GM23338 (cell line): ENCODE measurements at regions not wholly inside any gene's neighbourhood (a gene's known extent, or its start where the extent isn't known, plus 50 kb on each side); places are given as distances from the start of the nearest gene placed in this dataset.

Experiments
- ATAC-seq: fragments of 200-7000 bp; cut with Tn5 transposase; 3 replicates; pipeline ENCODE4 v1.9.1; 2020
- DNase-seq: peaks from one replicate; pipeline ENCODE4 v3.0.0-alpha.2; 2015; ENCODE audit warnings: low spot score
- H2AFZ ChIP-seq: fragments of 200-600 bp; sonication (generic); 2 replicates; pipeline ENCODE4 v1.8.0; 2016; ENCODE audit warnings: antibody characterized with exemption, mild to moderate bottlenecking, moderate library complexity
- H3F3A ChIP-seq: fragments of 200-600 bp; sonication (generic); replicated peaks from 2 replicates; pipeline ENCODE4 v1.8.0; 2017; ENCODE audit warnings: antibody characterized with exemption, mixed run types, low read depth
- H3K27ac ChIP-seq: fragments of 200-600 bp; sonication (generic); 2 replicates; pipeline ENCODE4 v1.6.1; 2016; ENCODE audit warnings: low read depth
- H3K27me3 ChIP-seq: fragments of 200-600 bp; sonication (generic); 2 replicates; pipeline ENCODE4 v1.8.0; 2016; ENCODE audit warnings: mild to moderate bottlenecking, mixed run types, moderate library complexity; ENCODE audit not compliant: insufficient read depth
- H3K36me3 ChIP-seq: fragments of 200-600 bp; sonication (generic); 2 replicates; pipeline ENCODE4 v1.8.0; 2016; ENCODE audit warnings: mild to moderate bottlenecking; ENCODE audit not compliant: insufficient read depth
- H3K4me1 ChIP-seq: fragments of 200-600 bp; sonication (generic); 2 replicates; pipeline ENCODE4 v1.8.0; 2016; ENCODE audit warnings: mild to moderate bottlenecking, moderate library complexity; ENCODE audit not compliant: insufficient read depth
- H3K4me2 ChIP-seq: fragments of 200-600 bp; sonication (generic); 2 replicates; pipeline ENCODE4 v1.7.1; 2017; ENCODE audit warnings: mixed run types
- H3K4me3 ChIP-seq: fragments of 200-600 bp; sonication (generic); 2 replicates; pipeline ENCODE4 v1.6.1; 2016; ENCODE audit warnings: mixed run types
- H3K79me2 ChIP-seq: fragments of 200-600 bp; sonication (generic); replicated peaks from 2 replicates; pipeline ENCODE4 v1.8.0; 2017; ENCODE audit warnings: mild to moderate bottlenecking; ENCODE audit not compliant: insufficient read depth
- H3K9me2 ChIP-seq: fragments of 200-600 bp; sonication (generic); 2 replicates; pipeline ENCODE4 v1.8.0; 2017; ENCODE audit not compliant: insufficient read depth
- H4K20me1 ChIP-seq: fragments of 200-600 bp; sonication (generic); replicated peaks from 2 replicates; pipeline ENCODE4 v1.8.0; 2017; ENCODE audit warnings: mild to moderate bottlenecking; ENCODE audit not compliant: insufficient read depth
- H3K27ac Mint-ChIP-seq: 2 replicates; pipeline ENCODE4 v1.8.0; 2020; ENCODE audit warnings: inconsistent platforms, mild to moderate bottlenecking, moderate library complexity, mixed read lengths
- H3K27me3 Mint-ChIP-seq: 3 replicates; pipeline ENCODE4 v1.8.0; 2022; ENCODE audit warnings: low read depth, mild to moderate bottlenecking, moderate library complexity, mixed read lengths, inconsistent platforms; ENCODE audit not compliant: insufficient read depth, poor library complexity
- H3K36me3 Mint-ChIP-seq: 3 replicates; pipeline ENCODE4 v1.8.0; 2021; ENCODE audit warnings: low read depth, mild to moderate bottlenecking, inconsistent platforms, moderate library complexity, mixed read lengths
- H3K4me1 Mint-ChIP-seq: 3 replicates; pipeline ENCODE4 v1.8.0; 2020; ENCODE audit warnings: mild to moderate bottlenecking, inconsistent platforms, mixed read lengths
- H3K4me3 Mint-ChIP-seq: 3 replicates; pipeline ENCODE4 v1.8.0; 2021; ENCODE audit warnings: moderate library complexity, mild to moderate bottlenecking, inconsistent platforms, mixed read lengths
- H3K9me3 Mint-ChIP-seq: 3 replicates; pipeline ENCODE4 v1.8.0; 2020; ENCODE audit warnings: moderate library complexity, mild to moderate bottlenecking, inconsistent platforms, mixed read lengths
- CREB1 ChIP-seq: fragments of 250-450 bp; sonication (Bioruptor Pico); IDR thresholded peaks from 2 replicates; pipeline ENCODE4 v1.5.0; 2020; ENCODE audit warnings: low read depth, mild to moderate bottlenecking, moderate library complexity
- EZH2 ChIP-seq: fragments of 200-600 bp; sonication (generic); IDR thresholded peaks from one replicate; pipeline ENCODE4 v1.8.0; 2017; ENCODE audit warnings: antibody characterized with exemption, mild to moderate bottlenecking, low read depth; ENCODE audit not compliant: unreplicated experiment
- NANOG ChIP-seq: IDR thresholded peaks from 2 replicates; pipeline ENCODE4 v1.6.1; 2016; ENCODE audit warnings: antibody characterized with exemption, borderline replicate concordance
- ZNF114 ChIP-seq: fragments of 250-450 bp; sonication (Bioruptor Pico); IDR thresholded peaks from 2 replicates; pipeline ENCODE4 v1.5.0; 2020; ENCODE audit warnings: mild to moderate bottlenecking, moderate library complexity
- ZNF331 ChIP-seq: fragments of 250-450 bp; sonication (Bioruptor Pico); IDR thresholded peaks from 2 replicates; pipeline ENCODE4 v1.5.0; 2020; ENCODE audit warnings: low read depth, mild to moderate bottlenecking, moderate library complexity
- TF ChIP-seq, protein P1 (sequence below): IDR thresholded peaks from one replicate; pipeline ENCODE4 v1.6.1; 2018; ENCODE audit warnings: antibody characterized with exemption; ENCODE audit not compliant: unreplicated experiment
- TF ChIP-seq, protein P2 (sequence below): IDR thresholded peaks from 2 replicates; pipeline ENCODE4 v1.6.1; 2016; ENCODE audit warnings: antibody characterized with exemption

DNA sequence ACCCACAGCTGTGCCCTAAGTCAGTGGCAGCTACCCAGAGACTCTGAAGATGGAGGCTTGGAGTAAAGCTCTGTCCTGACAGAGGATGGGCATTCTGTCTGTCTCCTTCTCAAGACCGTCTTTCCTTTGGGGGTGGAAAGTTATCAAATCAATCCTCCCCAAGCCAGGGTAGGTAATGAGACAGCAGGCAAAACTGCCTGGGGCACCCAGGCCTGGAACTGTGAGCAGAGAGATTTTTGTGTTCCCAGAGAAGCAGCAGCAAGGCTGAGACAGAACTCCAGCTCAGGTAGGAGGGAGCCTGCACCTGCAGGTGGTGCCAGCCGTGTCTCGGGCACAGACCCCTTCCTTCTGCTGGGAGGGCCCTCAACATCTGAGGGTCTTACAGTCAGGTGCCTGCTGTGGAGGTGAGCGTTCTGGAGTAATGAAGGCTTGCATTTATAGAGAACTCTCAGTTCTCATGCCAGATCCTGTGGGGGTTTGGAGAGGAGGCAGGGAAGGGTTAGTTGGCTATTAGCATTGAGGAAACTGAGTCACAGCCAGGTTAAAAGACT, 95.6 kb downstream of the RIPK4 start:
- no peak for TF ChIP-seq ZNF331 (CRISPR knock-in tag)
- TF ChIP-seq NANOG = no peak
- TF ChIP-seq CREB1 (CRISPR knock-in tag) = no peak
- TF ChIP-seq, protein P1, sequence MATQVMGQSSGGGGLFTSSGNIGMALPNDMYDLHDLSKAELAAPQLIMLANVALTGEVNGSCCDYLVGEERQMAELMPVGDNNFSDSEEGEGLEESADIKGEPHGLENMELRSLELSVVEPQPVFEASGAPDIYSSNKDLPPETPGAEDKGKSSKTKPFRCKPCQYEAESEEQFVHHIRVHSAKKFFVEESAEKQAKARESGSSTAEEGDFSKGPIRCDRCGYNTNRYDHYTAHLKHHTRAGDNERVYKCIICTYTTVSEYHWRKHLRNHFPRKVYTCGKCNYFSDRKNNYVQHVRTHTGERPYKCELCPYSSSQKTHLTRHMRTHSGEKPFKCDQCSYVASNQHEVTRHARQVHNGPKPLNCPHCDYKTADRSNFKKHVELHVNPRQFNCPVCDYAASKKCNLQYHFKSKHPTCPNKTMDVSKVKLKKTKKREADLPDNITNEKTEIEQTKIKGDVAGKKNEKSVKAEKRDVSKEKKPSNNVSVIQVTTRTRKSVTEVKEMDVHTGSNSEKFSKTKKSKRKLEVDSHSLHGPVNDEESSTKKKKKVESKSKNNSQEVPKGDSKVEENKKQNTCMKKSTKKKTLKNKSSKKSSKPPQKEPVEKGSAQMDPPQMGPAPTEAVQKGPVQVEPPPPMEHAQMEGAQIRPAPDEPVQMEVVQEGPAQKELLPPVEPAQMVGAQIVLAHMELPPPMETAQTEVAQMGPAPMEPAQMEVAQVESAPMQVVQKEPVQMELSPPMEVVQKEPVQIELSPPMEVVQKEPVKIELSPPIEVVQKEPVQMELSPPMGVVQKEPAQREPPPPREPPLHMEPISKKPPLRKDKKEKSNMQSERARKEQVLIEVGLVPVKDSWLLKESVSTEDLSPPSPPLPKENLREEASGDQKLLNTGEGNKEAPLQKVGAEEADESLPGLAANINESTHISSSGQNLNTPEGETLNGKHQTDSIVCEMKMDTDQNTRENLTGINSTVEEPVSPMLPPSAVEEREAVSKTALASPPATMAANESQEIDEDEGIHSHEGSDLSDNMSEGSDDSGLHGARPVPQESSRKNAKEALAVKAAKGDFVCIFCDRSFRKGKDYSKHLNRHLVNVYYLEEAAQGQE = no peak
- TF ChIP-seq, protein P2, sequence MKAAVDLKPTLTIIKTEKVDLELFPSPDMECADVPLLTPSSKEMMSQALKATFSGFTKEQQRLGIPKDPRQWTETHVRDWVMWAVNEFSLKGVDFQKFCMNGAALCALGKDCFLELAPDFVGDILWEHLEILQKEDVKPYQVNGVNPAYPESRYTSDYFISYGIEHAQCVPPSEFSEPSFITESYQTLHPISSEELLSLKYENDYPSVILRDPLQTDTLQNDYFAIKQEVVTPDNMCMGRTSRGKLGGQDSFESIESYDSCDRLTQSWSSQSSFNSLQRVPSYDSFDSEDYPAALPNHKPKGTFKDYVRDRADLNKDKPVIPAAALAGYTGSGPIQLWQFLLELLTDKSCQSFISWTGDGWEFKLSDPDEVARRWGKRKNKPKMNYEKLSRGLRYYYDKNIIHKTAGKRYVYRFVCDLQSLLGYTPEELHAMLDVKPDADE = no peak
- no peak for TF ChIP-seq ZNF114 (CRISPR knock-in tag)
- no peak for TF ChIP-seq EZH2
- H3K4me3 ChIP-seq = no peak overlapping the region
- H3K4me2 ChIP-seq = no peak overlapping the region

DNA sequence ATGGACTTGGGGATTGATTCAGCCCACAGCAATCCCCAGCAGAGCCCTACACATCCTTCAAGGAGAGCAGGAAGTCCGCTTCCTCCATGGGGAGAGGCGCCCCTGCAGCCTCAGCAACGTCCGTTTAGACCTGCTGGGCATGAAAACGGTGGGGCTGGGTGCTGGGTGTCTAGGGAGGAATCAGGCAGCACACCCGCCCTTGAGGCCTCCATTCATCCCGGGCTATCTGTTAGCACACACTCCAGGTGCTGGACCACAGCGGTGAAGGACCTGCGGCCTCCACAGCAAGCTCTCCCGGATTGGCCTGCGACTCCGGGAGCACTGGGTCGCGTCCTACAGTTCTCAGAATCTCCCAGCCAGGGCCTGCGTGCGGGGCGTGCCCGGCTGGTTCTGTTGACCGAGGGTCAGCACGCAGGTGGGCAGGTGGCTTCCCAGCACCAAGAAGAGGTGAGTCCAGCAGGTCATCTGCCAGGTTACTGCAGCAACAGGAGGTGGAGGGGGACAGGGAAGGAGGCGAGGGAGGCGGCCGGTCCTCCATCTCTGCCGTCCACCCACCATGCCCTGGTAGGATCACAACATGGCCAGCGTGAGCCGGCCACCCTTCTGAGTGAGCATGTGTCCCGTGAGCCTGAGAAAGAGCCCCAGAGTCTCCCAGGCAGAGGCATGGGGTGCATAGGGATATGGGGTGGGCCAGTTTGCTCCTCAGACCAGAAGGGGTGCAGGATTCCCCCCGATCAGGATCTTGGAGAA, 96.6 kb downstream of the RIPK4 start:
- Histone ChIP-seq H3K4me3 (no peak overlapping the region), H2AFZ (no peak overlapping the region), H3K4me1 (peaks cover 8% of the 10 kb centered on the region), H3K9me2 (no peaks in the 10 kb centered on the region), H4K20me1 (no peaks in the 10 kb centered on the region), H3K27me3 (no peaks in the 10 kb centered on the region), H3K27ac (no peak overlapping the region), H3K36me3 (no peaks in the 10 kb centered on the region), H3K4me2 (no peak overlapping the region), H3F3A (no peaks in the 10 kb centered on the region), H3K79me2 (no peaks in the 10 kb centered on the region)
- peaks cover 11% of the 10 kb centered on the region for H3K27me3 Mint-ChIP-seq
- no peak overlapping the region for H3K4me3 Mint-ChIP-seq
- ATAC-seq = no peak
- TF ChIP-seq, protein P2 = no peak
- DNase-seq = no peak
- H3K27ac Mint-ChIP-seq = no peak overlapping the region
- no peaks in the 10 kb centered on the region for H3K9me3 Mint-ChIP-seq
- no peaks in the 10 kb centered on the region for H3K36me3 Mint-ChIP-seq
- peaks cover 13% of the 10 kb centered on the region; the same call in 2 of the 3 replicates for H3K4me1 Mint-ChIP-seq

More for the DNA sequence above, 95.6 kb downstream of the RIPK4 start:
- Histone ChIP-seq H3K9me2 (no peaks in the 10 kb centered on the region), H3K4me1 (peaks cover 8% of the 10 kb centered on the region), H3K79me2 (no peaks in the 10 kb centered on the region), H3F3A (no peaks in the 10 kb centered on the region), H4K20me1 (no peaks in the 10 kb centered on the region), H3K27me3 (no peaks in the 10 kb centered on the region), H2AFZ (no peak overlapping the region), H3K27ac (no peak overlapping the region), H3K36me3 (no peaks in the 10 kb centered on the region)
- H3K27me3 Mint-ChIP-seq = peaks cover 14% of the 10 kb centered on the region
- H3K9me3 Mint-ChIP-seq = no peaks in the 10 kb centered on the region
- no peak overlapping the region for H3K4me3 Mint-ChIP-seq
- DNase-seq (no peak), ATAC-seq (no peak)
- H3K4me1 Mint-ChIP-seq = peaks cover 13% of the 10 kb centered on the region; the same call in 2 of the 3 replicates
- no peak overlapping the region for H3K27ac Mint-ChIP-seq
- no peaks in the 10 kb centered on the region for H3K36me3 Mint-ChIP-seq
